RWPE1 (cell line): ENCODE measurements at regions not wholly inside any gene's neighbourhood (a gene's known extent, or its start where the extent isn't known, plus 50 kb on each side); places are given as distances from the start of the nearest gene placed in this dataset.
A peak's percentile ranks its signal among the peaks of the same experiment; 100 is the strongest.

Source experiments
- CTCF ChIA-PET: fragments of 350-600 bp; sonication (Branson Sonifier 250); formaldehyde crosslinking; extraction: SDS; loops from one replicate; lab custom pipeline; 2021; lab: Yijun Ruan, JAX
- POLR2A ChIA-PET: fragments of 400-600 bp; formaldehyde crosslinking; extraction: SDS; loops from one replicate; lab custom pipeline; 2020; ENCODE audit warnings: antibody characterized with exemption; ENCODE audit not compliant: low non-redundant PET; lab: Yijun Ruan, JAX
- DNase-seq: peaks from one replicate; pipeline ENCODE4 v3.0.0; 2012; ENCODE audit warnings: low spot score
- H3K27ac ChIP-seq: fragments of 450-650 bp; 2 replicates; pipeline ENCODE4 v1.5.1; 2017
- TF ChIP-seq, protein P1 (sequence below): fragments of 450-650 bp; conservative IDR thresholded peaks from 2 replicates; pipeline ENCODE4 v1.5.1; 2017; ENCODE audit warnings: low read depth, mild to moderate bottlenecking

GRCh38 chr3:105957722-105958121 is 88.9 kb upstream of the CBLB start:
- DNase-seq = peak; percentile 12
- H3K27ac ChIP-seq = no peak overlapping the region
- ChIA-PET CTCF (no interaction called here), POLR2A (no interaction called here)
- TF ChIP-seq, protein P1, sequence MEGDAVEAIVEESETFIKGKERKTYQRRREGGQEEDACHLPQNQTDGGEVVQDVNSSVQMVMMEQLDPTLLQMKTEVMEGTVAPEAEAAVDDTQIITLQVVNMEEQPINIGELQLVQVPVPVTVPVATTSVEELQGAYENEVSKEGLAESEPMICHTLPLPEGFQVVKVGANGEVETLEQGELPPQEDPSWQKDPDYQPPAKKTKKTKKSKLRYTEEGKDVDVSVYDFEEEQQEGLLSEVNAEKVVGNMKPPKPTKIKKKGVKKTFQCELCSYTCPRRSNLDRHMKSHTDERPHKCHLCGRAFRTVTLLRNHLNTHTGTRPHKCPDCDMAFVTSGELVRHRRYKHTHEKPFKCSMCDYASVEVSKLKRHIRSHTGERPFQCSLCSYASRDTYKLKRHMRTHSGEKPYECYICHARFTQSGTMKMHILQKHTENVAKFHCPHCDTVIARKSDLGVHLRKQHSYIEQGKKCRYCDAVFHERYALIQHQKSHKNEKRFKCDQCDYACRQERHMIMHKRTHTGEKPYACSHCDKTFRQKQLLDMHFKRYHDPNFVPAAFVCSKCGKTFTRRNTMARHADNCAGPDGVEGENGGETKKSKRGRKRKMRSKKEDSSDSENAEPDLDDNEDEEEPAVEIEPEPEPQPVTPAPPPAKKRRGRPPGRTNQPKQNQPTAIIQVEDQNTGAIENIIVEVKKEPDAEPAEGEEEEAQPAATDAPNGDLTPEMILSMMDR = no peak

GRCh38 chr3:105958237-105959000 is 89.6 kb upstream of the CBLB start:
- H3K27ac ChIP-seq = no peak overlapping the region
- TF ChIP-seq, protein P1 = no peak
- DNase-seq = no peak
- ChIA-PET CTCF (interaction anchor here (0.6 to 0.7 kb wide), 2 partner anchors 11 to 91 kb away, joined by 4 to 5 read pairs; no protein-coding TSS in a partner anchor), POLR2A (no interaction called here)

- DNase-seq = no peak
- TF ChIP-seq, protein P1 = no peak
- ChIA-PET CTCF (interaction anchor here (0.6 kb wide), 1 partner anchor 67 kb away, joined by 4 read pairs; no protein-coding TSS in a partner anchor), POLR2A (no interaction called here)
- H3K27ac ChIP-seq = no peak overlapping the region
Measured at GRCh38 chr3:105959851-105960250, 91.0 kb upstream of the CBLB start.

DNA sequence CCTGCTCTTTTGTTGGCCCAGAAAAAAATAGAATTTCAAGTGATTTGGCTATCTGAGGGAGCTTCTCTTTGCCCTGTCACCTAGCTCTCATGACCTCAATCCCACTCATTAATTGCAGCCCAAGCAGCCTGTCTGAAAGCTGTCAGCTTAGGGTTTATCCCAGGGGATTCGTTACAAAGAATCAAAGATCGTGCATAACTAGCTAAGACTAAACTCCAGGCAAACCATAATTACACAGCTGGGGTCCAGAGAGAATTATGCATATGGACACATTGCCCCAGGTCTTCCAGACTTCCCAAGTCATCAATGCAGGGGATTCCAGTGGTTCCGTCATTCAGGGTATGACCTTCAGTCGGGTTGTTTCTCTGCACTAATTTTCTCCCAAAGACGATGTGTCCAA is 91.6 kb upstream of the CBLB start:
- TF ChIP-seq, protein P1 = no peak
- no peak overlapping the region for H3K27ac ChIP-seq
- POLR2A ChIA-PET = no interaction called here
- CTCF ChIA-PET = interaction anchor here (0.7 kb wide), 1 partner anchor 496 kb away, joined by 3 read pairs; no protein-coding TSS in a partner anchor
- no peak for DNase-seq

GRCh38 chr3:105963161-105963560 is 94.3 kb upstream of the CBLB start:
- no peak overlapping the region for H3K27ac ChIP-seq
- CTCF ChIA-PET = no interaction called here
- TF ChIP-seq, protein P1 = no peak
- POLR2A ChIA-PET = no interaction called here
- DNase-seq = no peak

DNA sequence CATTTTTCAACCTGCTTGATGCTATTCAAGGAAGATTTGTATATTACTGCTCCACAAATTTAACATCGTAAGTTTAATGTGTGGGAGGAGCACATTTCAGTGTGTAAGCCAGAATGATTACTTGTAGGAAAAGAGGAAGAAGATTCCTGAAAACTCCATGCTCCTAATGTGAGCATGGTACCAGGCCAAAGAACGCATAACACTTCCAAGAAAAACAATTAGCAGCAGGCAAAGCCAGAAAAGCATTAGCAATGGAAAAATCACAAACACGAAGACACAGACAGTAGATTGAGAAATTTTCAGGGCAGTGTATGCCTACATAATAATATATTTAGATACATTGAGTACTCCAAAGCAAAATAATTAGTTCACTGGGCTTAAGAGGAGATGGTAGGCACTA is 96.6 kb upstream of the CBLB start:
- no peak for DNase-seq
- POLR2A ChIA-PET = no interaction called here
- no peak overlapping the region for H3K27ac ChIP-seq
- TF ChIP-seq, protein P1 = no peak
- CTCF ChIA-PET = interaction anchor here (0.6 kb wide), 1 partner anchor 766 kb away, joined by 3 read pairs; no protein-coding TSS in a partner anchor
